ENCODE measurements at regions not wholly inside any gene's neighbourhood (a gene's known extent, or its start where the extent isn't known, plus 50 kb on each side); places are given as distances from the start of the nearest gene placed in this dataset.

DNA sequence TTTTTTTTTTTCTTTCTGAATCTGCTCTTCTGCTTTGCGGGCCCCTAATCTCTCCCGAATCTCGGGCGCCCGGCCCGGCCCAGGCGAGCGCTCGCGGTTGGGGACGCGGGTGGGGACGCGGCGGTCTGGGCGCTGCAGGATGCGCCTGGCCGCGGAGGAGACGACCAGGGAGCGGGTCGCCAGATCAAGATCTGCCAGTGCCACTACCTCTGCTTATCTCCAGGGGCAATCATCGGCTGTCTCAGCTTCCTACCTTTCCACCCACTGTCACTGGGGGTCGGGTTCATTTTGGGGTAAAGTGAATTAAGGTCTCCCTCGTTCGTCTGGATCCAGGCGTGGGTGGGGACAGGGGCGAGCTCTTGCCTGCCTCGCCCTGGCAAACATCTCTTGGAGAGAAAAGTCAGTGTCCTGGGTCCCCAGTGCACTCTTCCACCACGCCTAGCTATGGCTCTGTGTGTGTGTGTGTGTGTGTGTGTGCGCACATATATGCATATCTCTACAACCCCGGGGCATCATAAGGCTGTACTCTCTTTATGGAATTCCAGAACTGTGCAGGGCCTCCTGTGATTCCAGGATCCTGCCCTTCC is 422.3 kb downstream of the VRK1 start:
- DNase-seq (ENCODE audit: low spot score) = no peak
- Histone ChIP-seq H3K27me3 (ENCODE audit: insufficient read depth, poor library complexity, severe bottlenecking) (peaks cover 69% of the 10 kb centered on the region), H3K27ac (ENCODE audit: poor library complexity, severe bottlenecking) (no peak overlapping the region), H3K4me3 (ENCODE audit: severe bottlenecking) (no peak overlapping the region), H3K36me3 (ENCODE audit: low read depth) (no peaks in the 10 kb centered on the region), H3K9me3 (ENCODE audit: severe bottlenecking) (no peaks in the 10 kb centered on the region), H3K4me1 (ENCODE audit: insufficient read depth, poor library complexity, severe bottlenecking) (no peaks in the 10 kb centered on the region)
- no peak for ATAC-seq (ENCODE audit: low read depth)
- TF ChIP-seq CTCF (IDR thresholded peaks at IDR 0.05; ENCODE audit: poor library complexity, severe bottlenecking) = no peak

GRCh38 chr14:97221572-97222285 is 424.5 kb downstream of the VRK1 start:
- Histone ChIP-seq H3K9me3 (ENCODE audit: severe bottlenecking) (no peaks in the 10 kb centered on the region), H3K4me1 (ENCODE audit: insufficient read depth, poor library complexity, severe bottlenecking) (no peaks in the 10 kb centered on the region), H3K27ac (ENCODE audit: poor library complexity, severe bottlenecking) (no peak overlapping the region), H3K36me3 (ENCODE audit: low read depth) (no peaks in the 10 kb centered on the region), H3K27me3 (ENCODE audit: insufficient read depth, poor library complexity, severe bottlenecking) (peaks cover 57% of the 10 kb centered on the region), H3K4me3 (ENCODE audit: severe bottlenecking) (no peak overlapping the region)
- TF ChIP-seq CTCF (IDR thresholded peaks at IDR 0.05; ENCODE audit: poor library complexity, severe bottlenecking) = no peak
- no peak for DNase-seq (ENCODE audit: low spot score)
- no peak for ATAC-seq (ENCODE audit: low read depth)

- no peak overlapping the region for H3K4me3 ChIP-seq (ENCODE audit: severe bottlenecking)
- no peak for TF ChIP-seq CTCF (IDR thresholded peaks at IDR 0.05; ENCODE audit: poor library complexity, severe bottlenecking)
- peaks cover 37% of the 10 kb centered on the region for H3K27me3 ChIP-seq (ENCODE audit: insufficient read depth, poor library complexity, severe bottlenecking)
- no peaks in the 10 kb centered on the region for H3K4me1 ChIP-seq (ENCODE audit: insufficient read depth, poor library complexity, severe bottlenecking)
- DNase-seq (ENCODE audit: low spot score) (no peak), ATAC-seq (ENCODE audit: low read depth) (no peak)
- no peaks in the 10 kb centered on the region for H3K9me3 ChIP-seq (ENCODE audit: severe bottlenecking)
- H3K27ac ChIP-seq (ENCODE audit: poor library complexity, severe bottlenecking) = no peak overlapping the region
- H3K36me3 ChIP-seq (ENCODE audit: low read depth) = no peaks in the 10 kb centered on the region
Measured at GRCh38 chr14:97224016-97224415, 426.8 kb downstream of the VRK1 start.

- DNase-seq (ENCODE audit: low spot score) = no peak
- Histone ChIP-seq H3K9me3 (ENCODE audit: severe bottlenecking) (no peaks in the 10 kb centered on the region), H3K4me1 (ENCODE audit: insufficient read depth, poor library complexity, severe bottlenecking) (no peaks in the 10 kb centered on the region), H3K4me3 (ENCODE audit: severe bottlenecking) (no peak overlapping the region), H3K36me3 (ENCODE audit: low read depth) (no peaks in the 10 kb centered on the region), H3K27me3 (ENCODE audit: insufficient read depth, poor library complexity, severe bottlenecking) (peaks cover 46% of the 10 kb centered on the region), H3K27ac (ENCODE audit: poor library complexity, severe bottlenecking) (no peak overlapping the region)
- no peak for TF ChIP-seq CTCF (IDR thresholded peaks at IDR 0.05; ENCODE audit: poor library complexity, severe bottlenecking)
- ATAC-seq (ENCODE audit: low read depth) = no peak
Measured at GRCh38 chr14:97230051-97230450, 432.9 kb downstream of the VRK1 start.

All from RWPE2 (cell line).